Fibroblast of upper back skin (primary cell): ENCODE measurements at regions not wholly inside any gene's neighbourhood (a gene's known extent, or its start where the extent isn't known, plus 50 kb on each side); places are given as distances from the start of the nearest gene placed in this dataset.

Source experiments
- DNase-seq: peaks from one replicate; pipeline ENCODE4 v3.0.0-alpha.2; 2013

DNA sequence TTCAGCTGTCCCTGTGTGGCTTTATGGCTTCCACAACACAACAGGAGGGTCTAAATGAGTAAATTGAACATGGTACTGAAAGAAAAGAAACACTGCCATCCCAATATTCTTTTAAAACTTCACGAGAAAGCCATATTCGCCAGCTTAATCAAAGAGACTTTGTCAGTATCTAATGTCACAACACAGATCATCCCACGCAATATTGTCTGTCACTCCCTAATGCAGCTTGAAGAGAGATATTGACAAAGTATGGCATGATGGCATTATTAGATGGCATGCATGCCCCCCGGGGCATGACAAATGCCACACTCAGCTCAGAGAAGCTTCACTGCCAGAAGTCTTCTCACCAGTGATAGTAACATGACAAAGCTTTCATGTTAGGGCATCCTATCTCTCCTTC lies 197.8 kb downstream of the TTC8 start:
- no peak for DNase-seq

DNA sequence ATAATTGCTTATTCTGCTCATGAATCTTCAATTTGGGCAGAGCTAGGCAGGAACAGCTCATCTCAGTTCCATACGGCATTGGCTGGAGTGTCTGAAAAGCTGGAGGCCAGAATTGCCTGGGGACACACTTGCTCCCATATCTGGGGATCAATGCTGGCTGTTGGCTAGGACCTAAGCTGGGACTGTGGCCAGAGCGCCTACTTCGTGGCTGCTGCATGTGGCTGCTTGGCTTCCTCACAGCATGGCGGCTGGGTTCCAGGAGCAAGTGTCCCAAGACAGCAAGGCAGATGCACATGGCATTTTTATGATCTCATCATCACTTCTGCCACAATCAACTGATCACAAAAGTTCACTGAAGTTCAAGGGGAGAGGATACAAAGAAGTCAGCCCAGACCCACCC lies 200.2 kb downstream of the TTC8 start:
- no peak for DNase-seq

GRCh38 chr14:89025561-89026236 lies 201.2 kb downstream of the TTC8 start:
- DNase-seq, result peak; percentile 92

- DNase-seq, result peak; percentile 48
Measured at GRCh38 chr14:89027097-89027740, 202.8 kb downstream of the TTC8 start.

GRCh38 chr14:89028462-89029134 lies 204.1 kb downstream of the TTC8 start:
- DNase-seq, result no peak

GRCh38 chr14:89029961-89030694 lies 205.7 kb downstream of the TTC8 start:
- DNase-seq, result no peak

DNA sequence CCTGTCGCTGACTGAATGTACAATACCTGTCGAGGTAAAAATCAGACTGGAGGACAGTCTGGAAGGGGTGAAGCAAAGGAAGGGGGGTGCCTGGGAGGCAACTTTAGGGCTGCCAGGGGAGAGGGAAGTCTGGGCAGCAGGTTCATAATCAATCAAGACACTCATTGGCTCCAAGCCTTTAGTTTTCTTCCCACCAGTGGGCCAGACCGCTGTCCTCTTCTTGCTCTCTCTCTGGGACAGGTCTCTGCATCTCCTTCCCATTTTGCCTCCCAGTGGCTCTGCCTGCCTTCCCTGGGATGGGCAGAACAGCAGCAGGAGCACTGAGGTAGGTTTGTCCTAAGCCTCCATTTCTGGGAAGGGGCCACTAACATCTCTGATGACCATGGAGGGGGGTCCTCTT lies 206.5 kb downstream of the TTC8 start:
- no peak for DNase-seq

DNA sequence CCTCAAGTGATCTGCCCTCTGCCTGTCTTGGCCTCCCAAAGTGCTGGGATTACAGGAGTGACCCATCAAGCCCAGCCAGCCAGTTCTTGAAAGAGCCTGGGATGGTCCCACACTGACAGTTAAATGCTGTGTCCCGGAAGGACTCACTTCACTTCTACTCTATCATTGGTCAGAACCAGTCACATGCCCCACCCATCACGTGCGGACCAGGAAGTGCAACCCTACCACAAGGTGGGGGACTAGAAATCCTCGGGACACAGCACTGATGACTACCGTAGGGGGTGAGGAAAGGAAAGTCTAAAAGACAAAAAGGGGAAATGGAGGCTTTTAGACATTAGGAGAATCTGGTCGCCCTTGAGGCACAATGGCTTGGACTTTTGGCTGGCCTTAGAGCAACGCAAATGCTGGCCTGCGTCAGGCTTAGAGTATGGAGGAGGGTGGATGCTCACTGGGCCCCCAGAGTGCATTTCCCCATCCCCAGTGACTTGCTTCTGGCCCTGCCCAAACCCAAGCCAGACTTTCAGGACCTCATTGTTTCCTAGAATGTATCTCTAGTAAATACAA lies 207.7 kb downstream of the TTC8 start:
- no peak for DNase-seq

DNA sequence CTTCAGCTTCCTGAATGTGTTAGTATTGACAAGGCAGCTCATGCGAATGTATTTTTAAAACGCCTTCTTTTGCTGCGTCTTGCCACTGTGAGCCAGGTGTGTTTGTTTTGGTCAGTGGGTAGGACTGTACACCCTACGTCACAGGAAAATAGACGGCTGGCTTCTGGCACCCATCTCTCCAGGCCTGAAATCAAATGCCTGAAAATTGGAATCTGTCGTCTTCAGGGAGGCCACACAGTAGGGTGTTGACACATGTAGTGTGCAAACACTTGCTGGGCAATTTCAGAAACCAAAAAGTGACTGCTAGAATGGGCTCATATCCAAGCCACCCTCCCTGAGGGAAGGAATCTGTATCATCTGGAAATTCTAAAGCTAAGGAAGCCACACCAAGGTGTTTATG lies 209.3 kb downstream of the TTC8 start:
- no peak for DNase-seq

DNA sequence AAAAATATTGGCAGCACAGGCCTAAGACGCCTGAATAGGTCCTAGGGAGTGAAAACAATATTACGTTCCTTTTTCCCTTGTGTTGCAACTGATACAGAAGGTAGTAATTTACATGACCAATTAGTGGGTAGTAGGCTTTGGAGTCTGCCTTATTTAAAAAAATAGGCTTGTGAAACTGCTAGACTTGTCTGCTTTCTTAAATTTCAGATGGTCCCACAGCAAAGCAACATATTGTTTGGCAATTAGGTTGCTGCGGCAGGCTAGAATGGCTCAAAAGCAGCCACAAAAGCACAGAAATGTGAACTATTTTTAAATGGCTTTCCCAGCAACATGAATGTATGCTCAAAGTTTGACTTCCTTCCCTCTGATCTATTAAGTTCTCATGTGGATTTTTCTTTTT lies 211.9 kb downstream of the TTC8 start:
- DNase-seq, result no peak

DNA sequence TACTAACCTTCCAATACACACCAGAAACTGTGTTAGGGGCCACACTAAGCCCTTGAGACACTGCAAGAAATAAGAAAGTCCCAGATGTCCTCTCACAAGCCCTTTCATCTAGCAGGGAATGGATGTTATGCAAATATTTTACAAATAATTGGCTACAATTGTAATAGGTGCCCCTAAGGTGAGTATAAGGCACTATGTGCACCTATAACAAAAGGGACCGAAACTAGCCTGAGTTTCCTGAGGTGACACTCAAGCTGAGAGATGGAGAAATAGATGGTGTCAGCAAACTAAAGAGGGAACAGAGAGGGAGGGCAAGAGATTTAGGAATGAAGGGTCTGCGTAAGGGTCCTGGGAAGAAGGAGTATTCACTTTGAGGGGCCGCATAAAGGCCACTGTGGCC lies 212.6 kb downstream of the TTC8 start:
- DNase-seq, result no peak

DNA sequence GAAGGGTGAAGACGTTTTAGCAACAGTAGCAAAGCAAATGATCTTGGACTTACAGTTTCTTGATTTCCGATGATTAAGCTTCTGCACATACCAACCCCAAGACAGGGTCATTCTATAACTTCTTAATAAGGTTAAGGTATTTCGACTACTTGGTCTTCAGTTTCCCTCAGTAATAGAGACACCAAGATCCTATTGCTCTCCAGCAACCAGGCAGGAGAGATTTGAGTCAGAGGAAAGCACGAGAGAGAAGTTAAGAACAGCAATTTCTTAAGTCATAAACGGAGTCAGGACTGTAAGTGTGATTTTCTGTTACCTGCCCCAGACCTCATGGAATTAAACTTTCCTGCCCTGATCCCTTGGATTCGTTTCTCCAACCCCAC lies 215.6 kb downstream of the TTC8 start:
- no peak for DNase-seq

DNA sequence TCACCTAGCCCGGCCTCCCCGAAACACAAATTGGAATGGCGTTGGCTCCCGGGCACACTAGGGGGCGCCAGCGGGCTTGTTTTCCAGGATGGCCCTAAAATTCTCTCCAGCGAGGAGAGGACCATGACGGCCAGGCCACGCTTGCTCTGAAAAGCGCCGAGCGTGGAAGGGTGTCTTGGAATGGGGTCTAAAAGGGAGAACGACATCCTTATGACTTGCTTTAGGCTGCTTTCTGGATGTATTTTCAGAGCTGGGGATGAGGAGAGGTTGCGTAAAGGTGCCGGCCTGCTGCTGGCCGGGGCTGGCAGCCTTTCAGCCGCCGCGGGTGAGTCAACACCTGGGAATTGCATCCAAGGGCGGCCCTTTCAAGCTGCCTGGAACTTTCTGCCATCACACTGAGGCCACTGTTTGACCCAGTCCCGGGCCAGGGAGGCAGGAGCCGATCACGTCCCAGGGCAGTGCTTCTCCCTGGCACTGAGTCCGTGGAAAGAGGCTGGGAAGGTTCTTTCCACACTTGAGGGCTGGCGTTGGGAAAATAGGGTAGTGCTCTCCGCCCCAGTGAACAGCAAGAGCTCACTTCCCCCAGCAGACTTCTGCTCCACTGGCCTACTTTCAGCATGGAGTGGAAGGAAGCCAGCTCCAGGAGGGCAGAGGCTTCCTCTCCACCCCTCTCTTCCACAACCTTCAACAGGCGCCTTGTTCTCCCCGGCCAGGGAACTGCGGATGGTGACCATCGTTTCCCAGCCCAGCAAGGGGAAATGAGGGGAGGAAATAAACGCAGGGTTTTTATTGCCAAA lies 216.2 kb downstream of the TTC8 start:
- peak; percentile 89 for DNase-seq

DNA sequence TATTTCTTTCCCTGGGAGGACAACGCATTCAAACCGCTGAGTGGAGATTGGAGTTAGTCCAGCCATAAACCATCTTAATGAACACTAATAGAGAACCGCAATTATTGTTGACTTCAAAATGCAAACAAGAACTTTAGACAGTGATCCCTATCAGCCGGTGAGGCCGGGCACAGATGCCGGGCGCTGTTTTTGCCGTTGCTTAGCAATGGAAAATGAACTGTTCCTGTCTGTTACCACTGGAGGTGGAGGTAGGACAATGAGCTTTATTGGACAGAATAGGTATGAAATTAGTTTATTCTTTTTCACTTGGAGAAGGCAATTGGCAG lies 216.8 kb downstream of the TTC8 start:
- no peak for DNase-seq

DNA sequence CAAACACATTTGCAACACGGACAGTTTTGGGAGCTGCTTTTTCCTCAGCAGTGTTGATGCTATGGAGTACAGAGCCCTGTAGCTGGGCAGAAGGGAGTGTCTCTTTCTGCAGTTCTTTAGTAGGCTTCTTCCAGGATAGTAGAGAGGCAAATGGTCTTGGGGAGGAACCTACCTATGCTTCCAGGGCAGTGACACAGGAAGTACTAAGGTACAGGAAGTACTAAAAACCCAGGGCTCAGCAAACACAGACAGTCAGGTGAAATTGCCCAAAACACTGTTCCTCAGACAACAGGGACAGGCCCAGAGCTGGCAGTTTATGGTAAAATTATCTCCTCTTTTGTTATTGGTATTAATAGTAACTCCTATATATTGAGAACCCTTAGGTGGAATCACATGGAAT lies 217.6 kb downstream of the TTC8 start:
- no peak for DNase-seq

DNA sequence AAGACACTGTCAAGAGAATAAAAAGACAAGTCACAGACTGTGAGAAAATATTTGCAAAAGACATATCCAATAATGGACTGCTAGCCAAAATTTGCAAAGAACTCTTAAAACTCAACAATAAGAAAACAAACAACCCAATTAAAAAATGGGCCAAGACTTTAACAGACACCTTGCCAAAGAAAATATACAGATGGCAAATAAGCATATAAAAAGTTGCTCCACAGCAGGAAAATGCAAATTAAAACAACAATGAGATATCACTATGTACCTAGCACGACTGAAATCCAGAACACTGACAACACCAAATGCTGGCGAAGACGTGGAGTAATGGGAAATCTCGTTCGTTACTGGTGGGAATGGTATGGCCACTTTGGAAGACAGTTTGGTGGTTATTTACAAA lies 228.9 kb downstream of the TTC8 start:
- DNase-seq, result no peak

DNA sequence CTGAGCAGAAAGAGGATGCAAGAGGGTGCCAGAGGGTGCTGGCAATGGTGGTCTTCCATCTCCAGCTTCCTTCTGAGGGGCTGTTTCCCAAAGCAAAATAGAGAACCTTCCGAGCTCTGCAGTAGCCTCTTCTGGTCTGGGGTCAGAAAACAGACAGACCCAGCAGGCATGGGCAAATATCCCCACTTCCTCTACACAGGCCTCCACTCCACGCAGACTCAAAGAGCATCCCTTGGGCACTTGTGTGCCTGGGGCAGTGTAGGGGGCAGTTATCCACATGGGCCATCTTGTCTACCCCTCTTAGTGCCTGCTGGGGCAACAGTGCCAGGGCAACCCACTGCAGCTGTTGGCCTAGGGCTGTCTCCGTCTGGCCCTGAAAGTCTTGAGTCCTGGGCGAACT lies 231.9 kb downstream of the TTC8 start:
- DNase-seq, result no peak

GRCh38 chr14:89058697-89059096 lies 234.2 kb downstream of the TTC8 start:
- no peak for DNase-seq

DNA sequence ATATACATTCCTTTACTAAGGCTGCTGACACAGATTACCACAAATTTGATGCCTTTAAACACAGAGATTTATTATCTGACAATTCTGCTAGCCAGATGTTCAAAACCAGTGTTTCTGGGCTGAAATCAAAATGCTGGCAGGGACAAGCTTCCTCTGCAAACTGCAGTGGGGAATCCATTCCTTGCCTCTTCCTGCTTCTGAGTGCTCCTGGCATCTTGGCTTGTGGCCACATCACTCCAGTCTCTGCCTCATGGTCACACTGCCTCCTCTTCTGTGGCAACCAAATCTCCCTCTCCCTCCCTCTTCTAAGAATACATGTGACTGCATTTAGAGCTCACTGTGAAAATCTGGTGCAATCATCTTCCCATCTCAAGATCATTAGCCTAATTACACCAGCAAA lies 235.7 kb downstream of the TTC8 start:
- peak; percentile 31 for DNase-seq

DNA sequence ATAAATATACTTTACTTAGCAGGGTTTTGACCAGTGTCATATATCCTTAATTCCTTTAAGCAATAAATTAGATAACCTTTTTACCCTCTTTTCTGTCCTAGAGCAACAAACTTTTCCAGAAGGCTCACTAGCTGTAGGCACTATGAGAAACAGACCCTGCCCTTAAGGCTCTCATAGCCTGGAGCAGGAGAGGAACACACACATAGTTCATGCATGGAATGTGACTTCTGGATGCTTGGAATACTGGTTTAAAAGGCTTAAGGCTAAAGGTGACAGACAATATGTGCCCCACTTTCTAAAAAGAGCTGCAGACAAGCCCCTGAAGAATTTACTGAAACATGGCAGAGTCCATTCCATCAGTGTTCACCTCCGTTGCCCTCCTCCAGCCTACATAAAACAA lies 237.2 kb downstream of the TTC8 start:
- no peak for DNase-seq

DNA sequence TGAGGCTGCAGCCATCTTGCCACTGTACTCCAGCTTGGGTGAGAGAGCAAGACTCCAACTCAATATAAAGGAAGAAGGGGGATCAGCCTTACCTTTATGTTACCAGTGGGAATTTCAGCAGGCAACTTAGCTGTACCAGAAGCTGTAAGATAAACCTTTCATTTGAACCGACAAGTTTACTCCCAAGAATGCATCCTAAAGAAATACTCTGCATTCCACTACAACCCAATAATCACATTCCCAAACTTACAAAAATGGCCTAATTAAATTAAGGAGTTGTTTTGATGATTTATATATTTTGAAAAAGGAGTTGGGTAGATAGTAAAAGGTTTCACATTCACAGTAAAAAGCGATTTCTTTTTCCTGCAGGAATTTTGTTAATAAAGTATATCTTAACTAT lies 241.4 kb downstream of the TTC8 start:
- no peak for DNase-seq

- no peak for DNase-seq
Measured at GRCh38 chr14:89067293-89067972, 243.0 kb downstream of the TTC8 start.
